K562 (cell line): ENCODE measurements at regions not wholly inside any gene's neighbourhood (a gene's known extent, or its start where the extent isn't known, plus 50 kb on each side); places are given as distances from the start of the nearest gene placed in this dataset.

Experiments
- ATAC-seq: fragments of 200-7000 bp; cut with Tn5 transposase; 3 replicates; pipeline ENCODE4 v1.9.1; 2020; ENCODE audit warnings: moderate library complexity
- BruUV-seq: library from RNA; stranded (reverse); fragments of 400-500 nt; replicated peaks from 2 replicates; lab custom pipeline; 2021; lab: Mats Ljungman, UMichigan
- CTCF ChIA-PET: fragments of 300-600 bp; formaldehyde crosslinking; extraction: SDS; loops from one replicate; lab custom pipeline; 2021; ENCODE audit warnings: low intra/inter-chr PET ratio; lab: Yijun Ruan, JAX
- POLR2A ChIA-PET: fragments of 300-600, 350-650 bp; sonication (Branson Sonifier 250); formaldehyde crosslinking; extraction: SDS; loops from one replicate; lab custom pipeline; 2021; ENCODE audit warnings: antibody characterized with exemption, inconsistent platforms; lab: Yijun Ruan, JAX
- DNase-seq, 4 experiments: peaks; one replicate each; pipeline versions ENCODE4 v3.0.0 to v3.0.0-alpha.2; 2011 to 2018; ENCODE audit warnings: low spot score in 3 of 4, mixed read lengths in 3 of 4; ENCODE audit errors: extremely low read depth in 1 of 4
- FAIRE-seq: peaks from 2 replicates; lab custom pipeline; 2011; peaks lifted over from hg19 to GRCh38; lab: Jason Lieb, UNC
- H2AFZ ChIP-seq: 2 replicates; pipeline ENCODE4 v1.6.0; 2011; ENCODE audit warnings: low read depth, low read length, control low read depth, inconsistent platforms
- H3K27ac ChIP-seq: fragments of 200-600 bp; 3 replicates; pipeline ENCODE4 v1.8.0; 2011; ENCODE audit warnings: low read depth, mild to moderate bottlenecking, control low read depth, inconsistent platforms, low read length, moderate library complexity, mixed read lengths; ENCODE audit errors: extremely low read depth
- H3K27me3 ChIP-seq, 2 experiments: fragments of 300-600 bp in 1 of 2; 2 replicates in 1 of 2; 3 replicates in 1 of 2; pipeline versions ENCODE4 v1.6.0 to v1.8.0; 2011; ENCODE audit warnings: inconsistent platforms in 2 of 2, low read length in 2 of 2, mild to moderate bottlenecking in 1 of 2, mixed read lengths in 1 of 2, moderate library complexity in 1 of 2; ENCODE audit not compliant: control insufficient read depth in 2 of 2, insufficient read depth in 2 of 2
- H3K36me3 ChIP-seq: fragments of 300-600 bp; 3 replicates; pipeline ENCODE4 v1.8.0; 2011; ENCODE audit warnings: mild to moderate bottlenecking, low read length, inconsistent platforms; ENCODE audit not compliant: control insufficient read depth, insufficient read depth
- H3K4me1 ChIP-seq, 2 experiments: fragments of 200-600 bp in 1 of 2; replicated peaks in 1 of 2; 2 replicates in 1 of 2; 3 replicates in 1 of 2; pipeline versions ENCODE4 v1.5.1 to v1.8.0; 2011; ENCODE audit warnings: inconsistent platforms in 2 of 2, low read length in 2 of 2, mild to moderate bottlenecking in 1 of 2, mixed read lengths in 1 of 2, moderate library complexity in 1 of 2; ENCODE audit not compliant: control insufficient read depth in 2 of 2, insufficient read depth in 2 of 2
- H3K4me2 ChIP-seq: 2 replicates; pipeline ENCODE4 v1.6.1; 2011; ENCODE audit warnings: low read length, control low read depth, inconsistent platforms, mixed read lengths; ENCODE audit not compliant: insufficient read depth
- H3K4me3 ChIP-seq: fragments of 200-600 bp; sonication (generic), shearing (Covaris generic); 2 replicates; pipeline ENCODE4 v1.5.1; 2016; ENCODE audit warnings: control low read depth, inconsistent platforms
- H3K79me2 ChIP-seq: fragments of 200-600 bp; 3 replicates; pipeline ENCODE4 v1.8.0; 2011; ENCODE audit warnings: low read length, inconsistent platforms; ENCODE audit not compliant: control insufficient read depth, insufficient read depth
- H3K9ac ChIP-seq, 2 experiments: 2 replicates each; pipeline versions ENCODE4 v1.6.0 to v1.6.1; 2011; ENCODE audit warnings: low read depth in 2 of 2, low read length in 2 of 2, control low read depth in 1 of 2, inconsistent platforms in 1 of 2, mild to moderate bottlenecking in 1 of 2, mixed read lengths in 1 of 2; ENCODE audit not compliant: insufficient read depth in 1 of 2
- H3K9me1 ChIP-seq: one replicate; pipeline ENCODE4 v1.6.0; 2011; ENCODE audit warnings: inconsistent platforms, mild to moderate bottlenecking, low read length, moderate library complexity; ENCODE audit not compliant: control insufficient read depth, insufficient read depth
- H3K9me3 ChIP-seq: replicated peaks from 2 replicates; pipeline ENCODE4 v1.5.1; 2011; ENCODE audit warnings: low read depth, low read length, inconsistent platforms; ENCODE audit not compliant: control insufficient read depth, insufficient read depth
- H4K20me1 ChIP-seq: replicated peaks from 2 replicates; pipeline ENCODE4 v1.6.1; 2011; ENCODE audit warnings: low read length, inconsistent platforms, mixed read lengths; ENCODE audit not compliant: control insufficient read depth, insufficient read depth
- AFF4 ChIP-seq: sonication (generic); formaldehyde crosslinking; IDR thresholded peaks from 2 replicates; pipeline ENCODE4 v1.8.0; 2023; ENCODE audit warnings: mild to moderate bottlenecking, missing genetic modification reagents
- C11orf30 ChIP-seq: fragments of 450-650 bp; IDR thresholded peaks from 2 replicates; pipeline ENCODE4 v1.6.1; 2016; ENCODE audit warnings: low read depth, mild to moderate bottlenecking
- COPS2 ChIP-seq: fragments of 450-650 bp; conservative IDR thresholded peaks from 2 replicates; pipeline ENCODE4 v1.6.1; 2016; ENCODE audit warnings: mild to moderate bottlenecking, moderate library complexity
- DPF2 ChIP-seq: fragments of 450-650 bp; IDR thresholded peaks from 2 replicates; pipeline ENCODE4 v1.6.1; 2016
- MTF1 ChIP-seq: fragments of 250-450 bp; sonication (Bioruptor Pico); IDR thresholded peaks from 2 replicates; pipeline ENCODE4 v1.9.0; 2021; ENCODE audit warnings: moderate library complexity, mild to moderate bottlenecking, inconsistent platforms, borderline replicate concordance
- NCOA4 ChIP-seq: fragments of 450-650 bp; IDR thresholded peaks from 2 replicates; pipeline ENCODE4 v1.6.1; 2018; ENCODE audit warnings: mild to moderate bottlenecking; ENCODE audit not compliant: partially characterized antibody
- NR4A1 ChIP-seq, 2 experiments: fragments of 250-450 bp in 1 of 2; fragments of 450-650 bp in 1 of 2; sonication (Bioruptor Pico) in 1 of 2; IDR thresholded peaks; 2 replicates each; pipeline versions ENCODE4 v1.4.0 to v1.6.1; 2016 to 2020; ENCODE audit warnings: mild to moderate bottlenecking in 2 of 2, missing compliant biosample characterization in 1 of 2, missing genetic modification characterization in 1 of 2, moderate library complexity in 1 of 2
- PHF21A ChIP-seq: fragments of 450-650 bp; IDR thresholded peaks from 2 replicates; pipeline ENCODE4 v1.6.1; 2017; ENCODE audit warnings: low read depth, borderline replicate concordance
- TCF3 ChIP-seq: sonication (generic); formaldehyde crosslinking; IDR thresholded peaks from 2 replicates; pipeline ENCODE4 v1.4.0; 2020; ENCODE audit warnings: mild to moderate bottlenecking, missing genetic modification reagents
- U2AF1 ChIP-seq: fragments of 200-400 bp; formaldehyde crosslinking; optimal IDR thresholded peaks from 2 replicates; pipeline ENCODE3; 2017; ENCODE audit warnings: mild to moderate bottlenecking, low read depth, low read length, moderate library complexity
- ZNF23 ChIP-seq: fragments of 250-450 bp; sonication (Bioruptor Pico); IDR thresholded peaks from 2 replicates; pipeline ENCODE4 v1.4.0; 2020; ENCODE audit warnings: mild to moderate bottlenecking
- WGBS: fragments of 100-300 bp; shearing (Covaris generic); methylation state at CpG from one replicate; pipeline ENCODE4 v1.1.6; 2016; ENCODE audit warnings: low coverage, mixed read lengths; ENCODE audit not compliant: insufficient coverage; ENCODE audit errors: missing lambda C conversion rate; 5-methylcytosine and 5-hydroxymethylcytosine counted together
- in situ Hi-C: fragments of 300-500 bp; cut with MboI; formaldehyde crosslinking; loops from 4 replicates; pipeline ENCODE4 v1.15.0; 2018; ENCODE audit warnings: inconsistent platforms, mixed read lengths
- intact Hi-C: fragments of 100-400 bp; cut with micrococcal nuclease; formaldehyde crosslinking; loops from 2 replicates; pipeline ENCODE4 v1.14.2; 2022
- TF ChIP-seq, protein P1 (sequence below): sonication (generic); formaldehyde crosslinking; IDR thresholded peaks from 2 replicates; pipeline ENCODE4 v1.8.1; 2023; ENCODE audit warnings: mild to moderate bottlenecking, missing genetic modification reagents, moderate library complexity

DNA sequence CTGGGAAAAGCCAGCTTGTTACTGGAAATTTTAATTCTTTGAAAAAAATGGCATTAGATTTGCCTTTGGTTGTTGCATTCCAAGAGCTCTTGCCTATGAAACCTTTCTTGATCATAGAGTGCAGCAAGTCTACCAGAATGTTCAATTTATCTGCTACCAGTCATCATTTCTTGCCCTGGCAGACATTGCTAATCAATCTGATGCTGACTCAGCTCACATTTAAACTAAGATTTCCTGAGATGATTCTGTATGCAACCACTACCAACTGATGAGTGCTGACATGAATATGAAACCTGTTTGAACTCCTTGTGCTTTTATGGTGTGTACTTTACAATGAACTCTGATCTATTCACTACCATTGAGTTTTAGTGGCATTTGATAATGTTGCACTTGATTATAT, 166.5 kb upstream of the SALL1 start:
- Histone ChIP-seq H3K9me1 (no peaks in the 10 kb centered on the region), H4K20me1 (no peaks in the 10 kb centered on the region), H3K9me3 (no peaks in the 10 kb centered on the region), H3K79me2 (no peaks in the 10 kb centered on the region), H3K4me1 (no peaks in the 10 kb centered on the region), H3K27ac (no peak overlapping the region), H3K36me3 (no peaks in the 10 kb centered on the region), H3K9ac (no peak overlapping the region), H3K4me2 (no peak overlapping the region), H3K4me3 (no peak overlapping the region), H3K27me3 (no peaks in the 10 kb centered on the region), H2AFZ (no peak overlapping the region)
- no peak for FAIRE-seq
- in situ Hi-C loops (no loop called here), intact Hi-C loops (no loop called here)
- no peak for DNase-seq
- ChIA-PET CTCF (no interaction called here), POLR2A (interaction anchor here (1.4 kb wide), 1 partner anchor 11 kb away, joined by 4 read pairs; no protein-coding TSS in a partner anchor)
- no TSS peak for BruUV-seq
- ATAC-seq, result no peak
- no peak for TF ChIP-seq PHF21A
- no peak for TF ChIP-seq DPF2
- TF ChIP-seq COPS2, result no peak
- no peak for TF ChIP-seq TCF3 (CRISPR knock-in tag)

DNA sequence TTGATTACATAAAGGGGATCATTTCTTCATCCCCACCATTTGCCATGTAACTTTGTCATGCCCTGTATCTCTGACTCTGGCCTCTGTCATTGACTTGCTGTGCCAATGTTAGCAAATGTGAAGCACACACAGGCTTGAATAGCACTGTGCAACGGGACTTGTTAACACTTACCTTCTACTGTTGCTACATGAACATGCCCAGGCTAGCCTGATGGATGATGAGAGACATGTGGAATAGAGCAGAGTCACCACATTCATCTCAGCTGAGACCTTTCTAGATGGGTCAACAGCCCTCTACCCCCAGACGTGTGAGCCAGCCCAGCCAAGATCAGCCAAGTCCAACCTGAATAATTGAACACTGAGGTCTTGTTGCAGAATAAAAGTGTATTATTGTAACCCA, 162.1 kb upstream of the SALL1 start:
- BruUV-seq, result no TSS peak
- in situ Hi-C loops, result no loop called here
- Histone ChIP-seq H3K79me2 (no peaks in the 10 kb centered on the region), H3K4me1 (no peaks in the 10 kb centered on the region), H3K36me3 (no peaks in the 10 kb centered on the region), H4K20me1 (no peaks in the 10 kb centered on the region), H3K9me1 (no peaks in the 10 kb centered on the region), H3K27me3 (no peaks in the 10 kb centered on the region), H3K4me2 (no peak overlapping the region), H2AFZ (no peak overlapping the region), H3K9me3 (no peaks in the 10 kb centered on the region), H3K4me3 (no peak overlapping the region), H3K27ac (no peak overlapping the region), H3K9ac (no peak overlapping the region)
- no peak for FAIRE-seq
- ATAC-seq, result no peak
- WGBS, result 6% methylated on average over 2 of the region's 2 CpGs
- DNase-seq, result no peak
- ChIA-PET CTCF (no interaction called here), POLR2A (no interaction called here)
- intact Hi-C loops, result no loop called here
- TF ChIP-seq U2AF1, result no peak
- no peak for TF ChIP-seq ZNF23
- TF ChIP-seq NR4A1 (CRISPR knock-in tag; IDR thresholded peaks at IDR 0.05), result no peak
- no peak for TF ChIP-seq NR4A1 (tag; IDR thresholded peaks at IDR 0.05)
- TF ChIP-seq NCOA4, result no peak
- TF ChIP-seq, protein P1, sequence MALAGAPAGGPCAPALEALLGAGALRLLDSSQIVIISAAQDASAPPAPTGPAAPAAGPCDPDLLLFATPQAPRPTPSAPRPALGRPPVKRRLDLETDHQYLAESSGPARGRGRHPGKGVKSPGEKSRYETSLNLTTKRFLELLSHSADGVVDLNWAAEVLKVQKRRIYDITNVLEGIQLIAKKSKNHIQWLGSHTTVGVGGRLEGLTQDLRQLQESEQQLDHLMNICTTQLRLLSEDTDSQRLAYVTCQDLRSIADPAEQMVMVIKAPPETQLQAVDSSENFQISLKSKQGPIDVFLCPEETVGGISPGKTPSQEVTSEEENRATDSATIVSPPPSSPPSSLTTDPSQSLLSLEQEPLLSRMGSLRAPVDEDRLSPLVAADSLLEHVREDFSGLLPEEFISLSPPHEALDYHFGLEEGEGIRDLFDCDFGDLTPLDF, result no peak
- no peak for TF ChIP-seq C11orf30
- no peak for TF ChIP-seq MTF1 (CRISPR knock-in tag)
- no peak for TF ChIP-seq AFF4 (CRISPR knock-in tag)
